ENCODE measurements at regions not wholly inside any gene's neighbourhood (a gene's known extent, or its start where the extent isn't known, plus 50 kb on each side); places are given as distances from the start of the nearest gene placed in this dataset.

- no peaks in the 10 kb centered on the region for H3K4me1 ChIP-seq (ENCODE audit: insufficient read depth, low read length)
- DNase-seq, result no peak
- no peaks in the 10 kb centered on the region for H3K4me1 Mint-ChIP-seq
- no peaks in the 10 kb centered on the region for H3K9me3 ChIP-seq (ENCODE audit: control insufficient read depth in 1 of 2, low read length in 2 of 2)
- H3K27ac Mint-ChIP-seq, result no peak overlapping the region
- no peaks in the 10 kb centered on the region for H3K27me3 ChIP-seq (ENCODE audit: insufficient read depth, low read length)
- no peak overlapping the region for H3K27ac ChIP-seq (ENCODE audit: low read depth, low read length)
- no peaks in the 10 kb centered on the region for H3K36me3 Mint-ChIP-seq
- intact Hi-C loops (cut with micrococcal nuclease), result no loop called here
- H3K4me3 ChIP-seq (ENCODE audit: low read length in 2 of 2), result no peak overlapping the region
- no peak overlapping the region for H3K4me3 Mint-ChIP-seq
- CTCF ChIA-PET (ENCODE audit: partially characterized antibody), result no interaction called here
- H3K27me3 Mint-ChIP-seq, result peaks cover 0 to 2% of the 10 kb centered on the region in 2 donors
- H3K9me3 Mint-ChIP-seq, result peaks cover 0 to 4% (median 0%) of the 10 kb centered on the region in 8 donors
- POLR2A ChIA-PET (ENCODE audit: partially characterized antibody), result no interaction called here
- no peaks in the 10 kb centered on the region for H3K36me3 ChIP-seq (ENCODE audit: insufficient read depth, low read length)
These were observed 198.2 kb upstream of the POU2AF2 start for GRCh38 chr11:111047374-111047773.

GRCh38 chr11:111046291-111046690 lies 199.2 kb upstream of the POU2AF2 start:
- Mint-ChIP-seq H3K9me3 (peaks cover 0 to 4% (median 0%) of the 10 kb centered on the region in 8 donors), H3K27ac (no peak overlapping the region), H3K27me3 (peaks cover 0 to 2% of the 10 kb centered on the region in 2 donors), H3K4me1 (no peaks in the 10 kb centered on the region), H3K36me3 (no peaks in the 10 kb centered on the region), H3K4me3 (no peak overlapping the region)
- ChIA-PET POLR2A (ENCODE audit: partially characterized antibody) (no interaction called here), CTCF (ENCODE audit: partially characterized antibody) (no interaction called here)
- intact Hi-C loops (cut with micrococcal nuclease), result no loop called here
- Histone ChIP-seq H3K27ac (ENCODE audit: low read depth, low read length) (no peak overlapping the region), H3K9me3 (ENCODE audit: control insufficient read depth in 1 of 2, low read length in 2 of 2) (no peaks in the 10 kb centered on the region), H3K4me3 (ENCODE audit: low read length in 2 of 2) (no peak overlapping the region), H3K36me3 (ENCODE audit: insufficient read depth, low read length) (no peaks in the 10 kb centered on the region), H3K27me3 (ENCODE audit: insufficient read depth, low read length) (no peaks in the 10 kb centered on the region), H3K4me1 (ENCODE audit: insufficient read depth, low read length) (no peaks in the 10 kb centered on the region)
- no peak for DNase-seq

GRCh38 chr11:111045874-111046273 lies 199.7 kb upstream of the POU2AF2 start:
- intact Hi-C loops (cut with micrococcal nuclease), result no loop called here
- H3K9me3 Mint-ChIP-seq, result peaks cover 0 to 2% (median 0%) of the 10 kb centered on the region in 8 donors
- H3K36me3 Mint-ChIP-seq, result no peaks in the 10 kb centered on the region
- Histone ChIP-seq H3K27me3 (ENCODE audit: insufficient read depth, low read length) (no peaks in the 10 kb centered on the region), H3K4me1 (ENCODE audit: insufficient read depth, low read length) (no peaks in the 10 kb centered on the region), H3K4me3 (ENCODE audit: low read length in 2 of 2) (no peak overlapping the region), H3K27ac (ENCODE audit: low read depth, low read length) (no peak overlapping the region), H3K36me3 (ENCODE audit: insufficient read depth, low read length) (no peaks in the 10 kb centered on the region), H3K9me3 (ENCODE audit: control insufficient read depth in 1 of 2, low read length in 2 of 2) (no peaks in the 10 kb centered on the region)
- ChIA-PET POLR2A (ENCODE audit: partially characterized antibody) (no interaction called here), CTCF (ENCODE audit: partially characterized antibody) (no interaction called here)
- H3K27ac Mint-ChIP-seq, result no peak overlapping the region
- H3K27me3 Mint-ChIP-seq, result peaks cover 0 to 2% of the 10 kb centered on the region in 2 donors
- DNase-seq, result no peak
- H3K4me1 Mint-ChIP-seq, result no peaks in the 10 kb centered on the region
- H3K4me3 Mint-ChIP-seq, result no peak overlapping the region

- no peak overlapping the region for H3K4me3 Mint-ChIP-seq
- ChIA-PET CTCF (ENCODE audit: partially characterized antibody) (no interaction called here), POLR2A (ENCODE audit: partially characterized antibody) (no interaction called here)
- H3K36me3 ChIP-seq (ENCODE audit: insufficient read depth, low read length), result no peaks in the 10 kb centered on the region
- no peaks in the 10 kb centered on the region for H3K36me3 Mint-ChIP-seq
- no peak overlapping the region for H3K27ac Mint-ChIP-seq
- DNase-seq, result no peak
- no peaks in the 10 kb centered on the region for H3K4me1 Mint-ChIP-seq
- no peak overlapping the region for H3K27ac ChIP-seq (ENCODE audit: low read depth, low read length)
- no peak overlapping the region for H3K4me3 ChIP-seq (ENCODE audit: low read length in 2 of 2)
- no peaks in the 10 kb centered on the region for H3K4me1 ChIP-seq (ENCODE audit: insufficient read depth, low read length)
- peaks cover 0 to 2% (median 0%) of the 10 kb centered on the region in 8 donors for H3K9me3 Mint-ChIP-seq
- H3K9me3 ChIP-seq (ENCODE audit: control insufficient read depth in 1 of 2, low read length in 2 of 2), result no peaks in the 10 kb centered on the region
- peaks cover 0 to 2% of the 10 kb centered on the region in 2 donors for H3K27me3 Mint-ChIP-seq
- intact Hi-C loops (cut with micrococcal nuclease), result no loop called here
- no peaks in the 10 kb centered on the region for H3K27me3 ChIP-seq (ENCODE audit: insufficient read depth, low read length)
These were observed 200.1 kb upstream of the POU2AF2 start for GRCh38 chr11:111045407-111045803.

GRCh38 chr11:111044751-111045406 lies 200.6 kb upstream of the POU2AF2 start:
- Mint-ChIP-seq H3K36me3 (no peaks in the 10 kb centered on the region), H3K27me3 (peaks cover 0 to 2% of the 10 kb centered on the region in 2 donors), H3K4me3 (no peak overlapping the region), H3K9me3 (peaks cover 0 to 3% (median 0%) of the 10 kb centered on the region in 8 donors), H3K4me1 (no peaks in the 10 kb centered on the region), H3K27ac (no peak overlapping the region)
- no peak overlapping the region for H3K4me3 ChIP-seq (ENCODE audit: low read length in 2 of 2)
- H3K36me3 ChIP-seq (ENCODE audit: insufficient read depth, low read length), result no peaks in the 10 kb centered on the region
- no peaks in the 10 kb centered on the region for H3K4me1 ChIP-seq (ENCODE audit: insufficient read depth, low read length)
- no peak overlapping the region for H3K27ac ChIP-seq (ENCODE audit: low read depth, low read length)
- no peak for DNase-seq
- POLR2A ChIA-PET (ENCODE audit: partially characterized antibody), result no interaction called here
- no peaks in the 10 kb centered on the region for H3K27me3 ChIP-seq (ENCODE audit: insufficient read depth, low read length)
- intact Hi-C loops (cut with micrococcal nuclease), result no loop called here
- no peaks in the 10 kb centered on the region for H3K9me3 ChIP-seq (ENCODE audit: control insufficient read depth in 1 of 2, low read length in 2 of 2)
- CTCF ChIA-PET (ENCODE audit: partially characterized antibody), result no interaction called here

- no peak overlapping the region for H3K4me3 Mint-ChIP-seq
- no peaks in the 10 kb centered on the region for H3K27me3 Mint-ChIP-seq
- no peak overlapping the region for H3K27ac ChIP-seq (ENCODE audit: low read depth, low read length)
- H3K27ac Mint-ChIP-seq, result no peak overlapping the region
- no peak overlapping the region for H3K4me3 ChIP-seq (ENCODE audit: low read length in 2 of 2)
- H3K9me3 Mint-ChIP-seq, result peaks cover 0 to 6% (median 1%) of the 10 kb centered on the region in 8 donors
- CTCF ChIA-PET (ENCODE audit: partially characterized antibody), result no interaction called here
- H3K4me1 ChIP-seq (ENCODE audit: insufficient read depth, low read length), result no peaks in the 10 kb centered on the region
- DNase-seq, result no peak
- H3K36me3 Mint-ChIP-seq, result no peaks in the 10 kb centered on the region
- H3K36me3 ChIP-seq (ENCODE audit: insufficient read depth, low read length), result no peaks in the 10 kb centered on the region
- no peaks in the 10 kb centered on the region for H3K4me1 Mint-ChIP-seq
- intact Hi-C loops (cut with micrococcal nuclease), result no loop called here
- no peaks in the 10 kb centered on the region for H3K27me3 ChIP-seq (ENCODE audit: insufficient read depth, low read length)
- POLR2A ChIA-PET (ENCODE audit: partially characterized antibody), result no interaction called here
- H3K9me3 ChIP-seq (ENCODE audit: control insufficient read depth in 1 of 2, low read length in 2 of 2), result no peaks in the 10 kb centered on the region
These were observed 205.5 kb upstream of the POU2AF2 start for GRCh38 chr11:111039982-111040381.

GRCh38 chr11:111035746-111036145 lies 209.8 kb upstream of the POU2AF2 start:
- intact Hi-C loops (cut with micrococcal nuclease), result no loop called here
- H3K36me3 Mint-ChIP-seq, result no peaks in the 10 kb centered on the region
- Histone ChIP-seq H3K4me3 (ENCODE audit: low read length in 2 of 2) (no peak overlapping the region), H3K27me3 (ENCODE audit: insufficient read depth, low read length) (no peaks in the 10 kb centered on the region), H3K9me3 (ENCODE audit: control insufficient read depth in 1 of 2, low read length in 2 of 2) (no peaks in the 10 kb centered on the region), H3K4me1 (ENCODE audit: insufficient read depth, low read length) (no peaks in the 10 kb centered on the region), H3K27ac (ENCODE audit: low read depth, low read length) (no peak overlapping the region), H3K36me3 (ENCODE audit: insufficient read depth, low read length) (no peaks in the 10 kb centered on the region)
- peaks cover 0 to 10% (median 1%) of the 10 kb centered on the region in 8 donors for H3K9me3 Mint-ChIP-seq
- no peak overlapping the region for H3K27ac Mint-ChIP-seq
- POLR2A ChIA-PET (ENCODE audit: partially characterized antibody), result no interaction called here
- no peak for DNase-seq
- no peak overlapping the region for H3K4me3 Mint-ChIP-seq
- H3K27me3 Mint-ChIP-seq, result no peaks in the 10 kb centered on the region
- no peaks in the 10 kb centered on the region for H3K4me1 Mint-ChIP-seq
- CTCF ChIA-PET (ENCODE audit: partially characterized antibody), result no interaction called here

- no peak for DNase-seq
- no peaks in the 10 kb centered on the region for H3K36me3 ChIP-seq (ENCODE audit: insufficient read depth, low read length)
- intact Hi-C loops (cut with micrococcal nuclease), result no loop called here
- CTCF ChIA-PET (ENCODE audit: partially characterized antibody), result no interaction called here
- no peak overlapping the region for H3K4me3 Mint-ChIP-seq
- H3K9me3 ChIP-seq (ENCODE audit: control insufficient read depth in 1 of 2, low read length in 2 of 2), result no peaks in the 10 kb centered on the region
- H3K27me3 ChIP-seq (ENCODE audit: insufficient read depth, low read length), result no peaks in the 10 kb centered on the region
- H3K27ac ChIP-seq (ENCODE audit: low read depth, low read length), result no peak overlapping the region
- no peak overlapping the region for H3K27ac Mint-ChIP-seq
- peaks cover 0 to 25% (median 19%) of the 10 kb centered on the region in 8 donors for H3K9me3 Mint-ChIP-seq
- peaks cover 5 to 10% of the 10 kb centered on the region in 2 donors for H3K27me3 Mint-ChIP-seq
- no peak overlapping the region for H3K4me3 ChIP-seq (ENCODE audit: low read length in 2 of 2)
- no peaks in the 10 kb centered on the region for H3K36me3 Mint-ChIP-seq
- no peaks in the 10 kb centered on the region for H3K4me1 ChIP-seq (ENCODE audit: insufficient read depth, low read length)
- POLR2A ChIA-PET (ENCODE audit: partially characterized antibody), result no interaction called here
- H3K4me1 Mint-ChIP-seq, result no peaks in the 10 kb centered on the region
These were observed 219.3 kb upstream of the POU2AF2 start for GRCh38 chr11:111026241-111026640.

Data from CD4-positive, alpha-beta memory T cell (primary cell).